GM04504 (cell line): ENCODE measurements at regions not wholly inside any gene's neighbourhood (a gene's known extent, or its start where the extent isn't known, plus 50 kb on each side); places are given as distances from the start of the nearest gene placed in this dataset.

Source experiments
- DNase-seq: peaks from one replicate; pipeline ENCODE4 v3.0.0-alpha.2; 2012; ENCODE audit warnings: low read depth

GRCh38 chr9:80369641-80370040 lies 797.9 kb downstream of the TLE4 start:
- DNase-seq: no peak

DNA sequence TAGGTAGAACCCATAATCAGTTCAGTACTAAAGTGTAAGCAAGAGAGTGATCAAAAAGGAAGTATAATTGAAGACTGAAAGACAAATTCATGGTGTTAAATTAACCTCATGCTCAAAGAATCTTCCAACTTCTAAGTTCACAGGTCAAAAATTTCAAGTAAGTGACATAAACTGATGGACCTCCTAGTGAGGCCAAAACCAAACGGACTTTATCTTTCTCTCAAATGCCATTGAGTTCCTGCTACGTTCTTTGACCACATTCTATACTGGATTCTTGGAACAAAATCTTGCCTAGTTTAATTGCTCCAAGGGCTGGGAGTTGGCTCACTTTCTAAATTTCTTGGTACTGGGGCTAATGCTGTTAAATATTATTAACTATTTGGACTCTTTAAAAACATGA lies 794.9 kb downstream of the TLE4 start:
- no peak for DNase-seq

DNA sequence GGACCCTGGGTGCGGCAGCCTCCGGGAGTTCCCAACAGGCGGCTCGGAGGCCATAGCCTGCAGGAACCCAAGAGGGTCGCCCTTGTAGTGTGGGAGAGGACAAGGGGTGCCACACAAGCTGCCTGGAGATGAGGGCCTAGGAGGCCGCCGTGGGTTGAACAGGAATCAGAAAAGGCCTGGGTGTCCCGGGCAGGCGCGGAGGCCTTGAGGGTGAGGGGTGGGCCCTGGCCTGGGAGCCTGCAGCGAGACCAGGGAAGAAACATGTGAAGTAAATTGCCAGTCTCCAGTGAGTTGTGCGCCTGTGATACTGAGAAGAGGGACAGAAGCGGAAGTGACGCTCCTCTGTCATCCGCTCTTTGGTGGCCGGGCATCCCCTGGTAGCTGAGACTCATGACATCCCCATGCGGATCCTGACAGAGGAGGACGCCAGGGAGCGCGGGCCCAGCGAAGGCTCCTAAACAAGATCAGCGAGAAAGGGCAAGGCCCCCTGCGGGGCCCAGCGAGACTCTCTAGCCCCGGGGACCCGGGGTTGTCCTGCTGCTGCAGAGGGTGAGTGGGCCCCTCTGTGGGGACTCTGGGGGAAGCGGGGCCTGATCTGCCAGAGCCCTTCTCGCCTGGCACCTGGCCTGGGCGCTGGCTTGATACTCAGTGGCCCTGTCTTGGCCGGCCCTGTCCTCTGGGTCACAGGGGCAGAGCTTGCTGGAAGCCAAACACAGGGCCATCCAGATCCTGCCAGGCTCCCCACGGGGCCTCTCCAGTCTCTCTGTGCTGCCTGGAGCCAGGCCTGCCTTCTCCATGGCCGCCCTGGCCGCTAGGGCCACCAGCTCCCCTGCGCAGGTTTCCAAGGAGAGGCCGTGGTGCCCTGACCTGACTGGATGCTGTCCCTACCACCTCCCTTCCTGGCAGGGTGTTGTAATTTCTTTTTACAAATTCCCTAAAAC lies 788.4 kb downstream of the TLE4 start:
- no peak for DNase-seq

DNA sequence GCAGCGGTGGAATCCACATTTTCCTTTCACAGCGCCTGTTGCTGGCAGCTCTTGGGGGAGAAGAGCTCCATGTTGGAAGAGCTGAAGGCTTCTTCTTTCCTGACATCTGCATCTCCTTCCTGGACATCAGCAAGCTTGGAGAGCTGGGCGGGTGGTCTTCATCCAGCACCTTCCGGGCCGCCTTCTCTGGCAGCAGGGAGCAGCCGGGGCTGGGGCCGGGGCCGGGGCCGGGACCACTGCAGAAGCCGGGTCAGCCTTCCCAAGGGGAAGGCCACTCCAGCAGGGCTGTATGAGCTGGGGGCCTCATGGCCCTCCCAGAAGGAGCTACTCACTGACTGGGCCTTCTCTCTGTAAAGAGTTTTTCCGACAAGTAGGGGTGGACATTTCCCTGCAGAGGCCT lies 787.5 kb downstream of the TLE4 start:
- DNase-seq: no peak

DNA sequence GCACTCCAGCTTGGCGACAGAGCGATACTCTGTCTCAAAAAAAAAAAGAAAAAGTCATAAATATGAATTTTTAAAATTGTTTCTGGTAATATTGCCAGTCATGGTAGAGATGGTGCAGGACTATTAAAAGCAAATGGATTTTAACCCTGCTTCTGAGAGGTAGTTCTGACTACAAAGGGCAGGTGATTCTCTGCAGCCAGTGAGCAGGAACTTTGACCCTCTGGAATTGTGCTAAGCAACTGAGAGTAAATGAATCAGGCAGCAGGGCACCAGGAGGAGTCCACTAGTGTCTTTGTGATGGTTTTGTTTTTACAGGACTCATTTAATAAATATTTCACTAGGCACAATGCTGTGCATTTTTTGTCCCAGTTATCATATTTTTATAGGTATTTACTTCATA lies 781.2 kb downstream of the TLE4 start:
- no peak for DNase-seq

GRCh38 chr9:80351612-80352011 lies 779.8 kb downstream of the TLE4 start:
- DNase-seq: no peak

- DNase-seq: no peak
Measured at GRCh38 chr9:80326105-80326504, 754.3 kb downstream of the TLE4 start.

DNA sequence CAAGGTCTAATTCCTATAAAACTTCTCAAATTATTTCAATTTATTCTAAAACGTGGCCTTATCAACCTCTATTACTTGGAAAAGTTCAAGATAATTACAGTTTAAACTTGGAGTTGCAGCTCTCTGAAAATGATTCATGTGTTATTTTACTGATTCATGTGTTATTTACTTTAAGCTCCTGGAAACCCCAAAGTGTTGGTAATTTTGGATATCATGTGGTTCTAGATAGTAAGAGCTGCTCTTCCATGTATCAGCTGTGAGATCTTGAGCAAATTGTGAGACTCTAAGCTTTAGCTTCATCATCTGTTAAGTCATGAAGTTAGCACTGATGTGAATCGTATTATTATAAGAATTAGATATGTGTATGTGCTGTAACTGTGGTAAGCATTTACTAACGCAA lies 749.2 kb downstream of the TLE4 start:
- no peak for DNase-seq

- no peak for DNase-seq
Measured at GRCh38 chr9:80320480-80320879, 748.7 kb downstream of the TLE4 start.

DNA sequence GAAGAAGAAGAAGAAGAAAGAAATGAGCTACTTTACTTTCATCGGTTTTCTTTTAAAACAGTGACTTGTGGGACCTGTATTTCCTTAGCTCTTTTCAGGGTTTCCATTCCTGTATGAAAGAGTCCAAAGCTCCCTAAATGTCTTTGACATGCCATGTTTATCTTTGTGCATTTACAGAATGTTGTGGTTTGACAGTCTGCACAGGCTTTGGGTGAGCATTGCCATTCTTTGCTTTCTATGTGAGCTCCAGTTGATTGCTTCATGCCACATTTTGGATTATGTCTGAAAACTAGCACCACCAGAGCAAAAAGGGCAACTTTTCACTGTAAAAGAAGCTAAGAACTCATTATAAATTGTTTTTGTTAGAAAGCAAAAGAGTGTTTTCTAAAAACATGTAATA lies 733.4 kb downstream of the TLE4 start:
- no peak for DNase-seq

GRCh38 chr9:80294955-80295354 lies 723.2 kb downstream of the TLE4 start:
- no peak for DNase-seq

DNA sequence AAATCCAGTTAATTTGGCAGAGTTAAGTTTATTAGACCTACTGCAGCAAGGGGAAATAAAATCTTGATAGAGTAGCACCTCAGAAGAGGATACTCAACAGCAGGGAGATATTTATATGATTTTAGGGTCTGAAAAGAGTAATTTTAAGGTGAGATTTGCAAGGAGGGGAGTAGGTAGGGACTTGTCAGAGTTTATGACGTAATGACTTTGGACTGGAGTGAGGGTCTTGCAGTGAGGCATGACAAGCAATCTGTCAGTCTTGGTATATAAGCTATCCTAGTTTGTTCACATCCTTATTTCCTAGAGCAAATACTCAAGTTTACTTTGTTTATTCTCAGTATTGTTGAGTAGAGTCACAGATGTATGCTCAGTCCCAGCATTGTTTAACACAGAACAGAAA lies 722.6 kb downstream of the TLE4 start:
- no peak for DNase-seq

- no peak for DNase-seq
Measured at GRCh38 chr9:80292231-80292630, 720.5 kb downstream of the TLE4 start.

DNA sequence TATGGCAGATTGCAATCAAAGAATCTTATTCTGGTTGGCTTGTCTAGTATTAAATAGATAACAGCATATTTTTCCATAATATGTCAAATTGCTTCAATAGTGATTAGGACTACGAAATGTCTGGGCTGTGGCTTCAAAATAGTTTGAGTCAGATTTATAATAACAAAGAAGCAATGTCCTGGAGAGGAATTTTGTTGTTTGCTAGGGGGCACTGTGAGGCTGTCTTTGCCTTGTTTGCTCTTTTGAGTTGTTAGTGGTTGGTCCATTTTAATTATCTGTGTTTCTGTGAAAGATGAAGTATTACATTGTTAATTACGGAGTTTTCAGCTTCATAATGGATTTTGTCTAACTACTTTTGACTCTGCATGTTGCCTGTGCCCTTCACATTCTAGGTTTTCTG lies 713.6 kb downstream of the TLE4 start:
- no peak for DNase-seq

- no peak for DNase-seq
Measured at GRCh38 chr9:80282766-80283165, 711.0 kb downstream of the TLE4 start.

DNA sequence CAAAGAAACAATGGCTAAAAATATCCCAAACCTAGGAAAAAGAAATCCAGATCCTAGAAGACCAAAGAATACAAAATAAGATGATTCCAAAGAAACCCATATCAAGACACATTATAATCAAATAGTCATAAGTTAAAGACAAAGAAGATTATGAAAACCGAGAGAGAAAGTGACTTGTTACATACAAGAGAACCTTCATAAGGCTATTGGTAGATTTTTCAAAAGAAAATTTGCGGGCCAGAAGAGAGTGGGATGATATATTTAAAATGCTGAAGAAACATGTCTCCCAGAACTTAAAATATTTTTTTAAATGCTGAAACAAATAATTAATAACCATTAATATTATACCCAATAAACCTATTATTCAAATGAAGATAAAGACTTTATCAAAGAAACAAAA lies 687.3 kb downstream of the TLE4 start:
- DNase-seq: no peak

DNA sequence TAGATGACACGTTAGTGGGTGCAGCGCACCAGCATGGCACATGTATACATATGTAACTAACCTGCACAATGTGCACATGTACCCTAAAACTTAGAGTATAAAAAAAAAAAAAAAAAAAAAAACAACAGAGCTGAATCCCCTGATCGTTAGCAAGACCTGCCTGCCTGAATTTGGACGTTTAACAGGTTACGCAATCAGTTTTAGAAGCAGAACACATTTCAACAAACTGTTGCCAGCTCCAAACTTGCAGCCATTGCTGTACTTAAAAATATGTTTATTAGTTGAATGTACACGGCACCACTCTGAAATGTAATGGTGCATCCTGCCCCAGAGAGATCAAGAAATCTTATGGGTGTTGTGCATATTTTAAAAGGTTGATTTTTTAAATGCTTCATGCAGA lies 680.0 kb downstream of the TLE4 start:
- DNase-seq: no peak

DNA sequence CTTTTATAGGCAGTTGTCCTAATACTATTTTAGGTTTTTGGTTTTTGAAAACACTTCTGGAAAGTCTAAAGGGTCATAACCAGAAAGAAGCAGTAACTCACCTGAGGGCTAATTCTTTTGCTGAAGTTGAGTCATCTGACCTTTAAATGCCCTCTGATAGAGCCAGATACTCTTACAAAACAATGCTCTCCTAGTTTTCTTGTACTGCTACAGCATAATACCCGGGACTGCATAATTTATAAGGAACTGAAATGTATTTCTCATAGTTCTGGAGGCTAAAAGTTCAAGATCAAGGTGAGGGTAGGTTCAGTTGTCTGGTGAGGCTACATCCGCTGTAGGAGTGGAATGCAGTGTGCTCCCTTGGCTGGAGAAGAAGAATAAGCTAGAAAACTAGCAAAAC lies 670.3 kb downstream of the TLE4 start:
- no peak for DNase-seq

GRCh38 chr9:80235752-80236151 lies 664.0 kb downstream of the TLE4 start:
- DNase-seq: no peak

- no peak for DNase-seq
Measured at GRCh38 chr9:80233906-80234305, 662.1 kb downstream of the TLE4 start.

- DNase-seq: no peak
Measured at GRCh38 chr9:80233102-80233843, 661.5 kb downstream of the TLE4 start.

DNA sequence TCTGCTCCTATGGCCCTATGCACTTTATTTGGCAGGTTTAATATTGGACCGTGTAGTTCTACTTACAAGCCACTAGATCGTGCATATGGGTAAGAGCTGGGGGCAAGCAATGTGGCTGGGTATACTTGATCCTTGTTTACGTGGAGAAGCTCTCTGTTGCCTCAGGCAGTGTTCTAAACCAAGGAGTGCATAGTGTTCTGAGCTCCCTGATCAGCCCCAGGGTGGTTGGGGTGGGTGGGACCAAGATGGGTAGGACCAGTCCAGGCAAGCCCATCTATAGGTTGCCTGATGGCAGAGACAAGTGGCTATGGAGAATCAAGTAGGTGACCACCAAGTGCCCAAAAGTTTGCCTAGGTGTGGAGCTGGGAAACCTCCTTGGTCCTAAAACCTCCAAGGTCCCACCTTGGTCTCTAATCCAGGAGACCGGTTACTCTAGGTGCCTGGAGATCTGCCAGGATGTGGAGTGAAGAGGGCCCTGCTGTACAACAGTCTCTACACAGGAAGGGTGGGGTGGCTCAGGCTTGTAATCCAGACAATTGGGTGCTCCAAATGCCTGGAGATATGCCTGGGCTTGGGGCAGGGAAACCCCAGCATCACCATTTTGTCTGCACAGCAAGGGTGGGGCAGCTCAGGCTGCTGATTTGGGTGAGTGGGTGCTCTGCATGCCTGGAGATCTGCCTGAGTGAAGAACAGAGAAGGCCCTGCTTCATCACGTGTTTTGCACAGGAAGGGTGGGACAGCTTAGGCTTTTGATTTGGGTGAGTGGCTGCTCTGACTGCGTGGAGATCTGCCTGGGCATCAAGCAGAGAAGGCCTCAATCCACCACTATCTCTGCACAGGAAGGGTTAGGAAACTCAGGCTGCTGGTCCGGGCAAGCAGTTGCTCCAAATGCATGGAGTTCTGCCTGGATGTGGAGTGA lies 659.8 kb downstream of the TLE4 start:
- DNase-seq: no peak
